ENCODE measurements at regions not wholly inside any gene's neighbourhood (a gene's known extent, or its start where the extent isn't known, plus 50 kb on each side); places are given as distances from the start of the nearest gene placed in this dataset.

DNA sequence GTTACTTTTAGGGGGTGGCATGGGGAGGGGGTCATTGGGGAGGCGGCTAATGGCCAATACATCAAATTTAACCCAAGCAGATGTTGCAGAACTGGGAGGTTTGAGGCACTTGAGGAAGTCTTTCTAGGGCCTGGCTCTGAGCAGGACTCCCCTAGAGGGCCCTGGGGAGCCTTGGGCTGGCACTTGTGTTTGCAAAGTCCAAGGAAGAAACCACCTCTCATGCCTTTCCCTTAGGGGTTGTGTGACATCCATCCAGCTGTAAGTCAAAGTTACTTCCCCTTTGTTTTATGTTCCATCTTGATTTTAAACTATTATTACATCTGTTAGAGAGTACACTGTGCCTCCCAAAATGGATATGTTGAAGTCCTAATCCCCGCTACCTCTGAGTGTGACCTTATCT lies 159.9 kb downstream of the KATNAL1 start (continued):
- TF ChIP-seq, protein P1, sequence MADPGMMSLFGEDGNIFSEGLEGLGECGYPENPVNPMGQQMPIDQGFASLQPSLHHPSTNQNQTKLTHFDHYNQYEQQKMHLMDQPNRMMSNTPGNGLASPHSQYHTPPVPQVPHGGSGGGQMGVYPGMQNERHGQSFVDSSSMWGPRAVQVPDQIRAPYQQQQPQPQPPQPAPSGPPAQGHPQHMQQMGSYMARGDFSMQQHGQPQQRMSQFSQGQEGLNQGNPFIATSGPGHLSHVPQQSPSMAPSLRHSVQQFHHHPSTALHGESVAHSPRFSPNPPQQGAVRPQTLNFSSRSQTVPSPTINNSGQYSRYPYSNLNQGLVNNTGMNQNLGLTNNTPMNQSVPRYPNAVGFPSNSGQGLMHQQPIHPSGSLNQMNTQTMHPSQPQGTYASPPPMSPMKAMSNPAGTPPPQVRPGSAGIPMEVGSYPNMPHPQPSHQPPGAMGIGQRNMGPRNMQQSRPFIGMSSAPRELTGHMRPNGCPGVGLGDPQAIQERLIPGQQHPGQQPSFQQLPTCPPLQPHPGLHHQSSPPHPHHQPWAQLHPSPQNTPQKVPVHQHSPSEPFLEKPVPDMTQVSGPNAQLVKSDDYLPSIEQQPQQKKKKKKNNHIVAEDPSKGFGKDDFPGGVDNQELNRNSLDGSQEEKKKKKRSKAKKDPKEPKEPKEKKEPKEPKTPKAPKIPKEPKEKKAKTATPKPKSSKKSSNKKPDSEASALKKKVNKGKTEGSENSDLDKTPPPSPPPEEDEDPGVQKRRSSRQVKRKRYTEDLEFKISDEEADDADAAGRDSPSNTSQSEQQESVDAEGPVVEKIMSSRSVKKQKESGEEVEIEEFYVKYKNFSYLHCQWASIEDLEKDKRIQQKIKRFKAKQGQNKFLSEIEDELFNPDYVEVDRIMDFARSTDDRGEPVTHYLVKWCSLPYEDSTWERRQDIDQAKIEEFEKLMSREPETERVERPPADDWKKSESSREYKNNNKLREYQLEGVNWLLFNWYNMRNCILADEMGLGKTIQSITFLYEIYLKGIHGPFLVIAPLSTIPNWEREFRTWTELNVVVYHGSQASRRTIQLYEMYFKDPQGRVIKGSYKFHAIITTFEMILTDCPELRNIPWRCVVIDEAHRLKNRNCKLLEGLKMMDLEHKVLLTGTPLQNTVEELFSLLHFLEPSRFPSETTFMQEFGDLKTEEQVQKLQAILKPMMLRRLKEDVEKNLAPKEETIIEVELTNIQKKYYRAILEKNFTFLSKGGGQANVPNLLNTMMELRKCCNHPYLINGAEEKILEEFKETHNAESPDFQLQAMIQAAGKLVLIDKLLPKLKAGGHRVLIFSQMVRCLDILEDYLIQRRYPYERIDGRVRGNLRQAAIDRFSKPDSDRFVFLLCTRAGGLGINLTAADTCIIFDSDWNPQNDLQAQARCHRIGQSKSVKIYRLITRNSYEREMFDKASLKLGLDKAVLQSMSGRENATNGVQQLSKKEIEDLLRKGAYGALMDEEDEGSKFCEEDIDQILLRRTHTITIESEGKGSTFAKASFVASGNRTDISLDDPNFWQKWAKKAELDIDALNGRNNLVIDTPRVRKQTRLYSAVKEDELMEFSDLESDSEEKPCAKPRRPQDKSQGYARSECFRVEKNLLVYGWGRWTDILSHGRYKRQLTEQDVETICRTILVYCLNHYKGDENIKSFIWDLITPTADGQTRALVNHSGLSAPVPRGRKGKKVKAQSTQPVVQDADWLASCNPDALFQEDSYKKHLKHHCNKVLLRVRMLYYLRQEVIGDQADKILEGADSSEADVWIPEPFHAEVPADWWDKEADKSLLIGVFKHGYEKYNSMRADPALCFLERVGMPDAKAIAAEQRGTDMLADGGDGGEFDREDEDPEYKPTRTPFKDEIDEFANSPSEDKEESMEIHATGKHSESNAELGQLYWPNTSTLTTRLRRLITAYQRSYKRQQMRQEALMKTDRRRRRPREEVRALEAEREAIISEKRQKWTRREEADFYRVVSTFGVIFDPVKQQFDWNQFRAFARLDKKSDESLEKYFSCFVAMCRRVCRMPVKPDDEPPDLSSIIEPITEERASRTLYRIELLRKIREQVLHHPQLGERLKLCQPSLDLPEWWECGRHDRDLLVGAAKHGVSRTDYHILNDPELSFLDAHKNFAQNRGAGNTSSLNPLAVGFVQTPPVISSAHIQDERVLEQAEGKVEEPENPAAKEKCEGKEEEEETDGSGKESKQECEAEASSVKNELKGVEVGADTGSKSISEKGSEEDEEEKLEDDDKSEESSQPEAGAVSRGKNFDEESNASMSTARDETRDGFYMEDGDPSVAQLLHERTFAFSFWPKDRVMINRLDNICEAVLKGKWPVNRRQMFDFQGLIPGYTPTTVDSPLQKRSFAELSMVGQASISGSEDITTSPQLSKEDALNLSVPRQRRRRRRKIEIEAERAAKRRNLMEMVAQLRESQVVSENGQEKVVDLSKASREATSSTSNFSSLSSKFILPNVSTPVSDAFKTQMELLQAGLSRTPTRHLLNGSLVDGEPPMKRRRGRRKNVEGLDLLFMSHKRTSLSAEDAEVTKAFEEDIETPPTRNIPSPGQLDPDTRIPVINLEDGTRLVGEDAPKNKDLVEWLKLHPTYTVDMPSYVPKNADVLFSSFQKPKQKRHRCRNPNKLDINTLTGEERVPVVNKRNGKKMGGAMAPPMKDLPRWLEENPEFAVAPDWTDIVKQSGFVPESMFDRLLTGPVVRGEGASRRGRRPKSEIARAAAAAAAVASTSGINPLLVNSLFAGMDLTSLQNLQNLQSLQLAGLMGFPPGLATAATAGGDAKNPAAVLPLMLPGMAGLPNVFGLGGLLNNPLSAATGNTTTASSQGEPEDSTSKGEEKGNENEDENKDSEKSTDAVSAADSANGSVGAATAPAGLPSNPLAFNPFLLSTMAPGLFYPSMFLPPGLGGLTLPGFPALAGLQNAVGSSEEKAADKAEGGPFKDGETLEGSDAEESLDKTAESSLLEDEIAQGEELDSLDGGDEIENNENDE (IDR thresholded peaks at IDR 0.05; ENCODE audit: insufficient replicate concordance, low read length), result no peak
- TF ChIP-seq SRF (IDR thresholded peaks at IDR 0.05; ENCODE audit: low read depth, low read length) (no peak), SIRT6 (IDR thresholded peaks at IDR 0.05; ENCODE audit: low read length) (no peak), POU5F1 (IDR thresholded peaks at IDR 0.05; ENCODE audit: low read depth, low read length) (no peak), SP1 (IDR thresholded peaks at IDR 0.05; ENCODE audit: low read depth, low read length) (no peak), HDAC6 (IDR thresholded peaks at IDR 0.05; ENCODE audit: low read depth, low read length) (no peak)
- TF ChIP-seq, protein P2, sequence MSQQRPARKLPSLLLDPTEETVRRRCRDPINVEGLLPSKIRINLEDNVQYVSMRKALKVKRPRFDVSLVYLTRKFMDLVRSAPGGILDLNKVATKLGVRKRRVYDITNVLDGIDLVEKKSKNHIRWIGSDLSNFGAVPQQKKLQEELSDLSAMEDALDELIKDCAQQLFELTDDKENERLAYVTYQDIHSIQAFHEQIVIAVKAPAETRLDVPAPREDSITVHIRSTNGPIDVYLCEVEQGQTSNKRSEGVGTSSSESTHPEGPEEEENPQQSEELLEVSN (IDR thresholded peaks at IDR 0.05), result no peak
